ENCODE measurements at regions not wholly inside any gene's neighbourhood (a gene's known extent, or its start where the extent isn't known, plus 50 kb on each side); places are given as distances from the start of the nearest gene placed in this dataset.

DNA sequence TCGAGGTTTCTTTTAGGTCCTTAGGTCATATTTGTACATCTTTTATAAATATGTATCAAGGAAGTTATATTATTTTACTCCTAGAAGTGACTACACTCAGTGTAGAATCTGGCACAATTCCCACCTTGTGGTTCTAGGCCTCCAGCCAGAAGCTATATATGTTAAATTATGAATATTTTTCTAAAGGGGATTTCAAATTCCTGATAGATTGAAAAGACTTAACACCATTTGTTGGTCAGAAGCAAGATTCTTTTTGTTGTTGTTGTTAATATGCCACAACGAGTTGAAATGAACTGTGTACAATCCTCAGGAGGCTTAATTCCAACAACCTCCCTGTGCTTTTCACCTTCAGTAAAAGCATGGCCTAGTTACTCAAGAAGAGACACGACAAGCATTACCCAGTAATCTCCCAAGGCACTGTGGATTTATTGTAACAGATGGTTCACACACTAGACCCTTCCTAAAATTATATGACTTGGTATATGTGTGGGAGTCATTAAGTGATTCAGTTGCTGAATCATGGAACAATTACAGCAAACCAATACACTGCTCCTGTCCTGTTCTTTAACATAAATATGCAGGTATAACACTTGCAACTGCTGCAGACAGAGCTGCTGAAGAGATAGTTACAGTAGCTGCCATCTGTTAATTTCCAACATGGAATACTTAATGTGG, 964.4 kb upstream of the GOT2 start:
- H3K27me3 ChIP-seq (ENCODE audit: control insufficient read depth, insufficient read depth, low read length): no peaks in the 10 kb centered on the region
- no peak overlapping the region for H3K9ac ChIP-seq (ENCODE audit: low read length)
- H3K27ac ChIP-seq (ENCODE audit: low read depth, low read length): no peak overlapping the region
- no peaks in the 10 kb centered on the region for H3K4me1 ChIP-seq (ENCODE audit: control insufficient read depth, insufficient read depth, low read length)
- H3K4me3 ChIP-seq (ENCODE audit: low read length): no peak overlapping the region
- no peaks in the 10 kb centered on the region for H3K36me3 ChIP-seq (ENCODE audit: control insufficient read depth, insufficient read depth, low read length)

DNA sequence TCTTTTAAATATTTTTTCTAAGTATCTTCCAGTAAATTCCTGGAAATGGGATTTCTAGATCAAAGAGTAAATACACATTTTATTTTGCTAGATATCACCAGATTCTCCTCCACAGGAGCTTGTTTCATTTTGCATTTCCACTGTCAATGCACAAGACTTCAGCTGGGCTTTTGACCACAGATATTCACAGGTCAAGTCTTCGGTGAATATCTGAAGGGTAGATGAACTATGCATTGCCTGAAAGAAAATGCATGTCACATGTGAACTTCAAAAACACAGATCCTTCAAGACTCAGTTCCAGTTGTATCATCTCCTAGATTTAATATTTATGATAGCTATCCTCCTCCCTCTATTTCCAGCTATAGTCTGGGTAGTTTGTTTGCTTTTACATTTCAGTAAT, 963.6 kb upstream of the GOT2 start:
- Histone ChIP-seq H3K27ac (ENCODE audit: low read depth, low read length) (no peak overlapping the region), H3K4me1 (ENCODE audit: control insufficient read depth, insufficient read depth, low read length) (no peaks in the 10 kb centered on the region), H3K36me3 (ENCODE audit: control insufficient read depth, insufficient read depth, low read length) (no peaks in the 10 kb centered on the region), H3K4me3 (ENCODE audit: low read length) (no peak overlapping the region), H3K27me3 (ENCODE audit: control insufficient read depth, insufficient read depth, low read length) (no peaks in the 10 kb centered on the region), H3K9ac (ENCODE audit: low read length) (no peak overlapping the region)

DNA sequence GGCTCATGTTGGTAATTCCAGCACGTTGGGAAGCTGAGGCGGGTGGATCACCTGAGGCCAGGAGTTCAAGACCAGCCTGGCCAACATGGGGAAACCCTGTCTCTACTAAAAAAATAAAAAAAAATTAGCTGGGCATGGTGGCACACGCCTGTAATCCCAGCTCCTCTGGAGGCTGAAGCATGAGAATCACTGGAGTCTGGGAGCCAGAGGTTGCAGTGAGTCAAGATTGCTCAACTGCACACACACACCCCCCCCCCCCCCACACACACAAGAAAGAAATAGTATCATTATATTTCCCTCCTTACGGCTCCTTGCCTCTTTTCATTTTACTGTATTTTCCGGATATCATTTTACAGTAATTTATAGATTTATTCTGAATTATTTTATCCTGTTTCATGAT, 963.1 kb upstream of the GOT2 start:
- Histone ChIP-seq H3K9ac (ENCODE audit: low read length) (no peak overlapping the region), H3K27me3 (ENCODE audit: control insufficient read depth, insufficient read depth, low read length) (no peaks in the 10 kb centered on the region), H3K27ac (ENCODE audit: low read depth, low read length) (no peak overlapping the region), H3K36me3 (ENCODE audit: control insufficient read depth, insufficient read depth, low read length) (no peaks in the 10 kb centered on the region), H3K4me1 (ENCODE audit: control insufficient read depth, insufficient read depth, low read length) (no peaks in the 10 kb centered on the region), H3K4me3 (ENCODE audit: low read length) (no peak overlapping the region)

DNA sequence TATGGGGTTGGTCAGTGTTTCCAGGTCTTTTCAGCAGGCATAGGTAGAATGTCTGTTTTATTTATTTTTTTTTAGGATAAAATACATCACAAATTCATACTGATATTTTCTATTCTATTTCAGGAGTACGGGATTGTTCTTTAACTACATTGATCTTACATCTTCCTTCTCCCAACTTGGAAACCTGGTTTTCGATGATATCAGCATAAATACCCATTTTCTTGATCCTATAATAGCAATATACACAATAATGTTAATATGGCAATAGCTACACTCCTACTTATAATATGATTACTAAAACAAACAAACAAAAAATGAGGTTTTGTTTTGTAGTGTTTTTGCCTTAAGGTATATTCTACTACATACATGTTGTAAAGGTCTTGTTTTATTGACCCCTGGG, 962.4 kb upstream of the GOT2 start:
- no peak overlapping the region for H3K9ac ChIP-seq (ENCODE audit: low read length)
- no peak overlapping the region for H3K4me3 ChIP-seq (ENCODE audit: low read length)
- H3K4me1 ChIP-seq (ENCODE audit: control insufficient read depth, insufficient read depth, low read length): no peaks in the 10 kb centered on the region
- no peaks in the 10 kb centered on the region for H3K27me3 ChIP-seq (ENCODE audit: control insufficient read depth, insufficient read depth, low read length)
- no peaks in the 10 kb centered on the region for H3K36me3 ChIP-seq (ENCODE audit: control insufficient read depth, insufficient read depth, low read length)
- H3K27ac ChIP-seq (ENCODE audit: low read depth, low read length): no peak overlapping the region

DNA sequence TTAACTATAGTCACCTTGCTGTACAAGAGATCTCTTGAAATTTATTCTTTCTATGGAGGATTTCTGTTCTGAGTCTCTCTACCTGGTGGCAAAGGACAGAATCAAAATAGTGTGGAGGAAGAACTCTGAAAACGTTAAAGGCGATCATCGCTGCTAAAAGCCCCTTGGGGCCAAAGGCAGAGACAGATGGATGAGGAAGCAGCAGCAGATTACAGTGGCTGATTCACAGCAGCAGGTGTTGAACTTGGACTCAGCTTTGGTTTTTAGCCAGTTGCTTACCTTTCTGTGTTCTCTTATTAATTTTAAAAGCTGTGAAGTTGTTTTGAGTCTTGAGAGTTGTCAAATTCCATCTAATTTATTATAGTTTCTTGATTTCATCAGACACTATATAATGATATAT, 956.1 kb upstream of the GOT2 start:
- Histone ChIP-seq H3K4me1 (ENCODE audit: control insufficient read depth, insufficient read depth, low read length) (no peaks in the 10 kb centered on the region), H3K4me3 (ENCODE audit: low read length) (no peak overlapping the region), H3K9ac (ENCODE audit: low read length) (no peak overlapping the region), H3K27ac (ENCODE audit: low read depth, low read length) (no peak overlapping the region), H3K27me3 (ENCODE audit: control insufficient read depth, insufficient read depth, low read length) (no peaks in the 10 kb centered on the region), H3K36me3 (ENCODE audit: control insufficient read depth, insufficient read depth, low read length) (no peaks in the 10 kb centered on the region)

DNA sequence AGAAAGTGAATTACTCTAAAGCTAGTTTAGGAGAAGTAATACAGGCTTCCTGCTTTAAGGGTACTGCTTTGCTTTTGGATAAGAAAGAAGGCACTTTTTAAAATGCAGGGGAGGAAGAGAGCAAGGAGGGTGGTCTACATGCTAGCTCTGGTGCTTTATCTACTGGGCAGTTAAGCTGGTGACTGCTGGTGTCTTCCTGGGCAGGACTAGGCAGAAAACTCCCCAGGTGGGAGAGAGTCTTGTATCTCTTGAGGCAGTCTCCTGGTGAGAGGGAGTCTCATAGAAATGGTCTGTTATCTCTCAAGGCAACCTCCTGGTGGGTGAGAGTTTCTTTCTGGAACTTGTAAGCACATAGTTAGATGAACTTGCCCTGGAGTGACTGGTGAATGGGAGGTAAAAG, 953.9 kb upstream of the GOT2 start:
- no peak overlapping the region for H3K9ac ChIP-seq (ENCODE audit: low read length)
- H3K36me3 ChIP-seq (ENCODE audit: control insufficient read depth, insufficient read depth, low read length): no peaks in the 10 kb centered on the region
- H3K4me1 ChIP-seq (ENCODE audit: control insufficient read depth, insufficient read depth, low read length): no peaks in the 10 kb centered on the region
- H3K27me3 ChIP-seq (ENCODE audit: control insufficient read depth, insufficient read depth, low read length): no peaks in the 10 kb centered on the region
- no peak overlapping the region for H3K27ac ChIP-seq (ENCODE audit: low read depth, low read length)
- H3K4me3 ChIP-seq (ENCODE audit: low read length): no peak overlapping the region

DNA sequence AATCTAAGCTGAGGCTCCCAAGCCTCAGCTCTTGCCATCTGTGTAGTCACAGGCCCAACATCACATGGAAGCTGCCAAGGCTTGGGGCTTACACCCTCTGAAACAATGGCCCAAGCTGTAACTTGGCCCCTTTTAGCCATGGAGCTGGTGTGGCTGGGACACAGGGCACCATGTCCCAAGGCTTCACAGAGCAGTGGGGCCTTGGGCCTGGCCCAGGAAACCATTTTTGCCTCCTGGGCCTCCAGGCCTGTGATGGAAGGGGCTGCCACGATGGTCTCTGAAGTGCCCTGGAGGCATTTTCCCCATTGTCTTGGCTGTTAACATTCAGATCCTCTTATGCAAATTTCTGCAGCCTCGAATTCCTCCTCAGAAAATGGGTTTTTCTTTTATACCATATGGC, 952.3 kb upstream of the GOT2 start:
- H3K4me3 ChIP-seq (ENCODE audit: low read length): no peak overlapping the region
- no peaks in the 10 kb centered on the region for H3K36me3 ChIP-seq (ENCODE audit: control insufficient read depth, insufficient read depth, low read length)
- H3K4me1 ChIP-seq (ENCODE audit: control insufficient read depth, insufficient read depth, low read length): no peaks in the 10 kb centered on the region
- no peak overlapping the region for H3K27ac ChIP-seq (ENCODE audit: low read depth, low read length)
- no peaks in the 10 kb centered on the region for H3K27me3 ChIP-seq (ENCODE audit: control insufficient read depth, insufficient read depth, low read length)
- H3K9ac ChIP-seq (ENCODE audit: low read length): no peak overlapping the region

DNA sequence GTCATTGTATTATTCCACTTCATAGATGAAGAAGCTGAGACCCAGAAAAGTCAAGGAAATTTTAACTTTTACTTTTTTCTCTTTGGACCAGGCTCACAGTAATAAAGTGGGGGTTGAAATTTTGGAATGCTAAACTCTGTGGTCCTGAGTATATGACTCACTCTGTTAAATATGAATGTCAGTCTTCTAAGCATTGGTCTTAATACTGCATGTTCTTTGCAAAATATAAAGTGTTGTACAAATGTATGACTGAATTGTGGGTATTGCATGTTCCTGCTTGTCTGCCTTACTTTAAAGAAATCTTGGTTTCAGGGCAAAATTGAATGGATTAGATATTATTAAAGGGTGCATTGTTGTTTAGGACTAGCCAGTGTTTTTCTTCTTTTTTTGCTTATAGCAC, 950.8 kb upstream of the GOT2 start:
- Histone ChIP-seq H3K36me3 (ENCODE audit: control insufficient read depth, insufficient read depth, low read length) (no peaks in the 10 kb centered on the region), H3K27me3 (ENCODE audit: control insufficient read depth, insufficient read depth, low read length) (no peaks in the 10 kb centered on the region), H3K9ac (ENCODE audit: low read length) (no peak overlapping the region), H3K4me3 (ENCODE audit: low read length) (no peak overlapping the region), H3K27ac (ENCODE audit: low read depth, low read length) (no peak overlapping the region), H3K4me1 (ENCODE audit: control insufficient read depth, insufficient read depth, low read length) (no peaks in the 10 kb centered on the region)

DNA sequence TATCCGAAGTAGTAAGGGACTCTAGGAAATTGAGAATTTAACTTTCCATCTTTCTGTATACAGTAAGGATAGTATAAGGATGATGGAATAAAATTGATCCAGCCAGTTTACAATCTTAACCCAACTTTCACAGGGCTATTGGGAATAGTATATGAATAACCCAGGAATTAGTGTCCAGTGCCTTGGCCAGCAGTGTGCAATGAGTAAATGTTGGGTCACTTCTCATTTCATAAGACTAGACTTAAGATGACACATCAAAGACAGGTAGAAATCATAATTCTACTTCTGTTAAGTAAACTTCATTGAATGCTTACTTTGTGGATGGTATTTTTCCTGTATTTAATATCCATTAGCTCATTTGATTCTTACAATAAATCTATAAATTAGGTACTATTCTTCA, 949.6 kb upstream of the GOT2 start:
- H3K27me3 ChIP-seq (ENCODE audit: control insufficient read depth, insufficient read depth, low read length): no peaks in the 10 kb centered on the region
- H3K4me3 ChIP-seq (ENCODE audit: low read length): no peak overlapping the region
- H3K9ac ChIP-seq (ENCODE audit: low read length): no peak overlapping the region
- H3K36me3 ChIP-seq (ENCODE audit: control insufficient read depth, insufficient read depth, low read length): no peaks in the 10 kb centered on the region
- H3K27ac ChIP-seq (ENCODE audit: low read depth, low read length): no peak overlapping the region
- no peaks in the 10 kb centered on the region for H3K4me1 ChIP-seq (ENCODE audit: control insufficient read depth, insufficient read depth, low read length)

DNA sequence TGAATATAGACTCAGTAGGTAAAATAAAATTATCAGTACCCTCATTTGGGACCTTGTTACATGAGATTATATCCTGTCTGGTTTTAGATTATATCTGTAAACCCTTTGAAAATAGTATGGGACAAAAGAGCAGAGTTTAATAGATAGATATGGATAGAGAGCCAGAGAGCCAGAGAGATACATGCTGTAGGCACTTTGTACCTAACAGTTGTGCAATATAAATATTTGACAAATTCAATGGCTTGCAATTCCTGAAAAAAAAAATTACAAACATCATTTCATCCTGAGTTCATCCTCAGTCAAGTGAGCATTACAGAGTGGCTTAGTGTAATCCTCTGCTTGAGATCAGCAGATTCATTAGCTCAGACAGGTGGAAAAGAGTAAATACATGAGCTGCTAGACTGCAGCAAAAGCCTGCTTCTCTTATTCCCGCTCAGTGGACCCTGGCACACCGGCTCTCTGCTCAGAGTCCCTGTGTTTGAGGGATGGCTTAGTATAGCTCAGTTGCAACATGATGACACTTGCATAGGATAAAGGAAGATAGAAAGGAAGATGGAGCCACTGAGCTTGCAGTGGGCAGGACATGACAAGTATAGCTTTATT, 931.6 kb upstream of the GOT2 start:
- Histone ChIP-seq H3K9ac (ENCODE audit: low read length) (no peak overlapping the region), H3K27me3 (ENCODE audit: control insufficient read depth, insufficient read depth, low read length) (no peaks in the 10 kb centered on the region), H3K4me3 (ENCODE audit: low read length) (no peak overlapping the region), H3K36me3 (ENCODE audit: control insufficient read depth, insufficient read depth, low read length) (no peaks in the 10 kb centered on the region), H3K4me1 (ENCODE audit: control insufficient read depth, insufficient read depth, low read length) (no peaks in the 10 kb centered on the region), H3K27ac (ENCODE audit: low read depth, low read length) (no peak overlapping the region)

DNA sequence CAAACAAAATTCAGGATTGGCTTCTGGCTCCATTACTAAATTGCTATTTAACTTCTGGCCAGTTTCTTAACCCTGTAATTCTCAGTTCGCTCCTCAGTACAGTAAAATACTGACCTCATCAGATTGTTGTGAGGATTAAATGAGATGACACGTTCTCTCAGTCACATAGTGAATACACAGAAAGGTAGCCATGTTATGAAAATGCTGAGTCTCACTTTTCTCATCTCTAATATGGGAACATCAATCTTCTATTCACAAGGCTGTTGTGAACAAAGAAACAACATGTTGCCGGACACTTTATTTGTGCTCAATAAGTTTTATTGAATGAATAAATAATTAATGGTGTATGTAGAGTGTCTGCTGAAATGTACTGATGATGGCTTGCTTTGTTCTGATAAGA, 924.5 kb upstream of the GOT2 start:
- Histone ChIP-seq H3K9ac (ENCODE audit: low read length) (no peak overlapping the region), H3K4me3 (ENCODE audit: low read length) (no peak overlapping the region), H3K4me1 (ENCODE audit: control insufficient read depth, insufficient read depth, low read length) (peaks cover 9% of the 10 kb centered on the region), H3K27me3 (ENCODE audit: control insufficient read depth, insufficient read depth, low read length) (no peaks in the 10 kb centered on the region), H3K27ac (ENCODE audit: low read depth, low read length) (no peak overlapping the region), H3K36me3 (ENCODE audit: control insufficient read depth, insufficient read depth, low read length) (no peaks in the 10 kb centered on the region)

DNA sequence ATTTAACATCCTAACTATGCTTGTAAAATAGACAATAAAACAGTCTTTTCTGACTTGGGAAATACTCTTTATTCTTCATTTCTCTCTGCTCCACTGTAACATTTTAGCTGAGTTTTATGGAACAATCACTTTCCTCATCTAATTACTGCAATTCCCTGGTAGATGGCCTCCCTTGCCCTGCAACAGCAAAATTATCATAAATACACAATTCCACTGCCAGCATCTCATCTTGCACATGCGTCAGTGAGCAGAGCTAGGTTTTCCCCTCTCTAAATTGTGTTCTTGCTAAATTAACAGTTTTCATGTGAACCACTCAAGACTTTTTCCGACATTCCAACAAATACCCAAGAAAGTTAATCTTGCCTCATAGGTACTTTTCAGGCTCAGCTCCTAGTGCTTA, 920.9 kb upstream of the GOT2 start:
- H3K4me3 ChIP-seq (ENCODE audit: low read length): no peak overlapping the region
- peaks cover 9% of the 10 kb centered on the region for H3K4me1 ChIP-seq (ENCODE audit: control insufficient read depth, insufficient read depth, low read length)
- no peak overlapping the region for H3K27ac ChIP-seq (ENCODE audit: low read depth, low read length)
- no peak overlapping the region for H3K9ac ChIP-seq (ENCODE audit: low read length)
- no peaks in the 10 kb centered on the region for H3K27me3 ChIP-seq (ENCODE audit: control insufficient read depth, insufficient read depth, low read length)
- H3K36me3 ChIP-seq (ENCODE audit: control insufficient read depth, insufficient read depth, low read length): no peaks in the 10 kb centered on the region

DNA sequence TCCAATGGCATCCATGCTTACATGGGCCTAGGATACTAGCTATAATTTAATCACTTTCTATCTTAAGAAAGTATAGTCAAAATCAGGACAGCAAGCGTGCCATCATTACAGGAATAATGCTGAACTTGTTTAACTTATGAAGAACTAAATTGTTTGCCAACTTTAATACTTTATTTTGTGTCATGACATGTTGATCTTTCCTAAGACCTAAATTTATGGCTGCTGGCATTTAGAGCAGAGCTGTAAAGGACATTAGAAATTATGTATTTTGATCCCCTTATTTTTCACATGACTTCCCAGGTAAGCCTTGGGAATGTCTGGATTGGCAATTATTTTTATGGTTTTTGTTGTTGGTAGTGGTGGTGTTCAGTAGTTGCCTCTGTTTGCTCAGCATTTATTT, 920.3 kb upstream of the GOT2 start:
- no peak overlapping the region for H3K27ac ChIP-seq (ENCODE audit: low read depth, low read length)

More for the DNA sequence above, 920.3 kb upstream of the GOT2 start:
- Histone ChIP-seq H3K4me1 (ENCODE audit: control insufficient read depth, insufficient read depth, low read length) (peaks cover 9% of the 10 kb centered on the region), H3K4me3 (ENCODE audit: low read length) (no peak overlapping the region), H3K9ac (ENCODE audit: low read length) (no peak overlapping the region), H3K36me3 (ENCODE audit: control insufficient read depth, insufficient read depth, low read length) (no peaks in the 10 kb centered on the region), H3K27me3 (ENCODE audit: control insufficient read depth, insufficient read depth, low read length) (no peaks in the 10 kb centered on the region)

All from rectal smooth muscle tissue (tissue), 1 donor.